ENCODE measurements at regions not wholly inside any gene's neighbourhood (a gene's known extent, or its start where the extent isn't known, plus 50 kb on each side); places are given as distances from the start of the nearest gene placed in this dataset.

- TF ChIP-seq CTCF (IDR thresholded peaks at IDR 0.05), result no peak
- no peak for TF ChIP-seq POLR2A (IDR thresholded peaks at IDR 0.05)
Observed at GRCh38 chr3:27943106-27943505, 221.0 kb upstream of the EOMES start.

Data from uterus (tissue), 2 donors.